ENCODE measurements at regions not wholly inside any gene's neighbourhood (a gene's known extent, or its start where the extent isn't known, plus 50 kb on each side); places are given as distances from the start of the nearest gene placed in this dataset.

DNA sequence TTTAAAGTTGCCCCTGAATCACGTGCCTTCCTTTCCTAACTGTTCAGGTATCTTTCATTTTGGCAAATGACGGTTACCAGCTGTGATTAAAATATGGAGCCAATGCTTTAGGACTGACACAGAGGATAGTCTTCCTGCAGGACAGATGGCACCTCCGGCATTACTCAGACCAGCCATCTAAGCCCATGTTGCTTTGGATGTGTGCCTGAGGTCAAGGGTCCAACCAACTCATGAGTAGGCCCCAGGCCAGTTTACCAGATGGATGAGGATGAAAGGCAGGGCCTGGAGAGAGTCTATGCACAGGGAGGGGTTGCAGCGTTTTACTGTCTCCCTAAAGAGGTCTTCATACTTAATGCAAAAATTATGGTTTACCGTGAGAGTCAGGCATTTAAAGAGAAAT lies 174.0 kb upstream of the GATB start:
- no peak overlapping the region for H3K4me3 ChIP-seq
- intact Hi-C loops (cut with DNase I, micrococcal nuclease): no loop called here
- TF ChIP-seq CTCF (IDR thresholded peaks at IDR 0.05): no peak
- no peak for ATAC-seq
- no peaks in the 10 kb centered on the region for H3K36me3 ChIP-seq (ENCODE audit: low read depth)
- H3K4me1 ChIP-seq (ENCODE audit: low read depth): no peaks in the 10 kb centered on the region
- H3K9me3 ChIP-seq: no peaks in the 10 kb centered on the region
- DNase-seq: no peak

- intact Hi-C loops (cut with DNase I, micrococcal nuclease): no loop called here
- H3K4me3 ChIP-seq: no peak overlapping the region
- no peak for ATAC-seq
- no peak for DNase-seq
- no peaks in the 10 kb centered on the region for H3K9me3 ChIP-seq
- no peak for TF ChIP-seq CTCF (IDR thresholded peaks at IDR 0.05)
- no peaks in the 10 kb centered on the region for H3K36me3 ChIP-seq (ENCODE audit: low read depth)
- H3K4me1 ChIP-seq (ENCODE audit: low read depth): no peaks in the 10 kb centered on the region
Observed at GRCh38 chr4:151933122-151933827, 172.5 kb upstream of the GATB start.

DNA sequence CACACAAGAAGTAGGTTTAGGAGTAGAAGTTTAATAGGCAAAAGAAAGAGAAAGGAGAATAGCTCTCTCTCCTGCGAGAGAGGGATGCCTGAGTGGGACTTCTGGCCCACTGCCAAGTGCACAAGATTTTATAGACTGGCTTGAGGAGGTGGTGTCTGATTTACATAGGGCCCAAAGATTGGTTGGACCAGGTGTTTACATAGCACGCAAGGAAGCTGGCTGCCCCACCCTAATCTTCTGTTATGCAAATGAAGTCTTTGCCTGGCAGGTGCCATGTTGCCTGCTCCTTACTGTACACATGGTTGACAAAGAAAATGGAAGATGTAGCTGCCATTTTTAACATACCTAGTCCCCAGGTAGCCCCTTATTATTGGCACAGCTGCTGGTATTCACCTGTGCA lies 170.8 kb upstream of the GATB start:
- no peaks in the 10 kb centered on the region for H3K36me3 ChIP-seq (ENCODE audit: low read depth)
- H3K4me3 ChIP-seq: no peak overlapping the region
- DNase-seq: no peak
- H3K4me1 ChIP-seq (ENCODE audit: low read depth): no peaks in the 10 kb centered on the region
- intact Hi-C loops (cut with DNase I, micrococcal nuclease): no loop called here
- H3K9me3 ChIP-seq: no peaks in the 10 kb centered on the region
- TF ChIP-seq CTCF (IDR thresholded peaks at IDR 0.05): no peak
- ATAC-seq: peak; percentile 49

DNA sequence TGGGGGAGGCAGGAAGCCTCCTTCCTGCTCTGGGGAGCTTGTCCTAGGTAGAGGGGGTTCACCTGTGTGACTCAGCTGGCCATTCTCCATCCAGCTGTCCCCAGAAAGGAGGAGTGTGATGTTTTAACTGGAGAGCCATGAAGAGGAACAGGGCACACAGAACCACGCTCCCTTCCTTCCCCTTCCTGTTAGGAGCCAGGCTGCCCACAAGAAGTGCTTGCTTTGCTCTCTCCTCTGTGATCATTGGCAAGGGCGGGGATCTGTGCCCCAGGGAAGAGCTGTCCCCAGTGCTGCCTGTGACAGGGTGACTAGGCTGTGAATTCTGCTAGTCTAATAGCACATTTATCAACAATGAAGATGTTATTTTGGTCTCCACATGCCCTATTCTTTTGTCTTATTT lies 169.6 kb upstream of the GATB start:
- Histone ChIP-seq H3K36me3 (ENCODE audit: low read depth) (no peaks in the 10 kb centered on the region), H3K4me1 (ENCODE audit: low read depth) (no peaks in the 10 kb centered on the region), H3K9me3 (no peaks in the 10 kb centered on the region), H3K4me3 (no peak overlapping the region)
- intact Hi-C loops (cut with DNase I, micrococcal nuclease): no loop called here
- DNase-seq: peak in 1 of 3 donors; percentile 2
- no peak for ATAC-seq
- no peak for TF ChIP-seq CTCF (IDR thresholded peaks at IDR 0.05)

GRCh38 chr4:151928112-151928511 lies 167.3 kb upstream of the GATB start:
- H3K36me3 ChIP-seq (ENCODE audit: low read depth): no peaks in the 10 kb centered on the region
- DNase-seq (no peak), ATAC-seq (no peak)
- no peaks in the 10 kb centered on the region for H3K9me3 ChIP-seq
- TF ChIP-seq CTCF (IDR thresholded peaks at IDR 0.05): no peak
- intact Hi-C loops (cut with DNase I, micrococcal nuclease): no loop called here
- no peaks in the 10 kb centered on the region for H3K4me1 ChIP-seq (ENCODE audit: low read depth)
- no peak overlapping the region for H3K4me3 ChIP-seq

DNA sequence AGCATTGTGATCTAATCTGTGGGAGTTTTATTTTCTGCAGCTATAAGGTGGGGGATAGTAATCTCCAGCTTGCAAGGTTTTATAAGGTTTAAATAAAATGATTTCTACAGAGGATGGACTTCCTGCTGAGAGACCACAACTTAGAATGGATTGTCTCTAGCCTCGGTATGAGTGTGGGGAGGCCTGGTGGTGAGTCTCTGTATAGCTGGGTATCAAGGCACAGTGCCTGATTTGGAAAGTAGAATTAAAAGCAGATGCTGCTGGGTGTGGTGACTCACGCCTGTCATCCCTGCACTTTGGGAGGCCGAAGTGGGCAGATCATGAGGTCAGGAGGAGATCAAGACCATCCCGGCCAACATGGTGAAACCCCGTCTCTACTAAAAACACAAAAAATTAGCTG lies 162.0 kb upstream of the GATB start:
- H3K36me3 ChIP-seq (ENCODE audit: low read depth): no peaks in the 10 kb centered on the region
- no peak for TF ChIP-seq CTCF (IDR thresholded peaks at IDR 0.05)
- no peak for DNase-seq
- intact Hi-C loops (cut with DNase I, micrococcal nuclease): no loop called here
- no peak overlapping the region for H3K4me3 ChIP-seq
- ATAC-seq: no peak
- H3K9me3 ChIP-seq: no peaks in the 10 kb centered on the region
- no peaks in the 10 kb centered on the region for H3K4me1 ChIP-seq (ENCODE audit: low read depth)
